ENCODE measurements at regions not wholly inside any gene's neighbourhood (a gene's known extent, or its start where the extent isn't known, plus 50 kb on each side); places are given as distances from the start of the nearest gene placed in this dataset.
"Not testable (repeated sequence)": the region's sequence is repeated elsewhere in the genome, so short reads cannot be mapped to it uniquely, and the experiment has no call there.

- intact Hi-C loops (cut with micrococcal nuclease): no loop called here
- Histone ChIP-seq H3F3A (ENCODE audit: low read length, unreplicated experiment) (no peaks in the 10 kb centered on the region), H3K4me2 (ENCODE audit: low read length) (no peak overlapping the region), H3K27me3 (ENCODE audit: low read length) (no peaks in the 10 kb centered on the region), H3K79me2 (ENCODE audit: low read length) (no peaks in the 10 kb centered on the region), H3K27ac (ENCODE audit: low read length) (no peak overlapping the region), H2AFZ (ENCODE audit: low read length) (no peak overlapping the region), H4K20me1 (ENCODE audit: low read length) (no peaks in the 10 kb centered on the region), H3K36me3 (ENCODE audit: low read depth, low read length) (no peaks in the 10 kb centered on the region), H3K4me1 (ENCODE audit: insufficient read depth, low read length) (no peaks in the 10 kb centered on the region; the same call in 1 of the 2 replicates), H3K9ac (ENCODE audit: low read length) (no peak overlapping the region), H3K9me2 (replicated peaks; ENCODE audit: low read length) (no peaks in the 10 kb centered on the region), H3K4me3 (ENCODE audit: low read length) (no peak overlapping the region), H3K9me3 (ENCODE audit: low read length) (no peaks in the 10 kb centered on the region)
- POLR2A ChIA-PET (ENCODE audit: unreplicated experiment): no interaction called here
- TF ChIP-seq CTCF (conservative IDR thresholded peaks at IDR 0.05; ENCODE audit: low read depth, low read length) (no peak), EZH2phosphoT487 (IDR thresholded peaks at IDR 0.05; ENCODE audit: borderline replicate concordance, low read length) (no peak), EZH2 (IDR thresholded peaks at IDR 0.05; ENCODE audit: low read length, unreplicated experiment) (no peak)
- no peak for ATAC-seq
- CTCF ChIA-PET: no interaction called here
- no peak for DNase-seq
- no TSS peak for BruUV-seq (replicated peaks)
Measured at GRCh38 chr15:85284497-85284896, 95.9 kb upstream of the AKAP13 start.

- no peak overlapping the region for H3K27ac ChIP-seq (ENCODE audit: low read length)
- TF ChIP-seq EZH2 (IDR thresholded peaks at IDR 0.05; ENCODE audit: low read length, unreplicated experiment): no peak
- no peak for TF ChIP-seq EZH2phosphoT487 (IDR thresholded peaks at IDR 0.05; ENCODE audit: borderline replicate concordance, low read length)
- peak; percentile 81 for TF ChIP-seq CTCF (conservative IDR thresholded peaks at IDR 0.05; ENCODE audit: low read depth, low read length)
- H3K4me3 ChIP-seq (ENCODE audit: low read length): no peak overlapping the region
- H2AFZ ChIP-seq (ENCODE audit: low read length): no peak overlapping the region
- no peaks in the 10 kb centered on the region for H3K9me2 ChIP-seq (replicated peaks; ENCODE audit: low read length)
- no peaks in the 10 kb centered on the region for H3F3A ChIP-seq (ENCODE audit: low read length, unreplicated experiment)
- ChIA-PET POLR2A (ENCODE audit: unreplicated experiment) (no interaction called here), CTCF (no interaction called here)
- H3K27me3 ChIP-seq (ENCODE audit: low read length): no peaks in the 10 kb centered on the region
- H3K9ac ChIP-seq (ENCODE audit: low read length): no peak overlapping the region
- no peaks in the 10 kb centered on the region for H3K79me2 ChIP-seq (ENCODE audit: low read length)
- H3K36me3 ChIP-seq (ENCODE audit: low read depth, low read length): no peaks in the 10 kb centered on the region
- peak; percentile 64 for ATAC-seq
- peak; percentile 80 for DNase-seq
- no TSS peak for BruUV-seq (replicated peaks)
- H4K20me1 ChIP-seq (ENCODE audit: low read length): no peaks in the 10 kb centered on the region
- intact Hi-C loops (cut with micrococcal nuclease): no loop called here
- H3K4me1 ChIP-seq (ENCODE audit: insufficient read depth, low read length): peaks cover 5% of the 10 kb centered on the region
- peak overlapping the region; percentile 15 for H3K4me2 ChIP-seq (ENCODE audit: low read length)
- no peaks in the 10 kb centered on the region for H3K9me3 ChIP-seq (ENCODE audit: low read length)
Measured at GRCh38 chr15:85289677-85290365, 90.6 kb upstream of the AKAP13 start.

- intact Hi-C loops (cut with micrococcal nuclease); H3K9me3 ChIP-seq (ENCODE audit: low read length); H3F3A ChIP-seq (ENCODE audit: low read length, unreplicated experiment); H3K27me3 ChIP-seq (ENCODE audit: low read length); DNase-seq; POLR2A ChIA-PET (ENCODE audit: unreplicated experiment); H3K36me3 ChIP-seq (ENCODE audit: low read depth, low read length); ATAC-seq; H3K9me2 ChIP-seq (replicated peaks; ENCODE audit: low read length); BruUV-seq (replicated peaks); H3K79me2 ChIP-seq (ENCODE audit: low read length); H3K27ac ChIP-seq (ENCODE audit: low read length); H3K4me2 ChIP-seq (ENCODE audit: low read length); H4K20me1 ChIP-seq (ENCODE audit: low read length); H2AFZ ChIP-seq (ENCODE audit: low read length); H3K9ac ChIP-seq (ENCODE audit: low read length); H3K4me3 ChIP-seq (ENCODE audit: low read length): not testable (repeated sequence)
- peaks cover 13% of the 10 kb centered on the region for H3K4me1 ChIP-seq (ENCODE audit: insufficient read depth, low read length)
- CTCF ChIA-PET: interaction anchor here (0.7 kb wide), 1 partner anchor 23 kb away, joined by 8 read pairs; no protein-coding TSS in a partner anchor
Measured at GRCh38 chr15:85292583-85292982, 87.8 kb upstream of the AKAP13 start.

Measured in PC-3 (cell line).